ENCODE measurements at regions not wholly inside any gene's neighbourhood (a gene's known extent, or its start where the extent isn't known, plus 50 kb on each side); places are given as distances from the start of the nearest gene placed in this dataset.

DNA sequence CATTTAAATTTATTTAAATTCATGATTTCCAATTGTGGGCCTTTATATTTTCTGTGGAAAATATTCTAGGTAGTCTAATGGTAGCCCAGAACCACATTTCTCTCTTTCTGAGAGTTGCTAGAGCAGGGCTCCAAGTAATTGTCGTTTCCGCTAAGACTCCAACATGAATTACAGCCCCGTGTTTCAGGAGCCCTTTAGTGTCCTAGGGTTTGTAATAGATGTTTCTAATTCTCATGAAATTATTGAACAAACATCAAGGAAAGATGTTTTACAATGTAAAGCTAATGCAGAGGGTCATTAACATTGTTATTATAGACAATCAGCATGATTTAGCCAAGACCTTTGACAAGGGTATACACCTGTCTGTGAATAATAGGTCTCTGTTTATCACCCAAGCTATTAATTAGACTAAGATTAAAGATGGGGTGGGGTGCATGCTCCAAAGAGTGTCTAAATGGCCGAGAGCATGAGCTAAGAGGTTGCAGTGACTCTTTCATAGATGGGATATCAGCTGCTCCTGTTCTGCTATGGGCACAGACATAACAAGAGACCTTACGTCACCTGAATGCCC lies 81.8 kb upstream of the NTM start:
- DNase-seq, result no peak
- no peaks in the 10 kb centered on the region for H3K9me3 ChIP-seq (ENCODE audit: control insufficient read depth, low read depth, low read length)
- H3K27ac ChIP-seq (ENCODE audit: low read length), result no peak overlapping the region
- H3K36me3 ChIP-seq (ENCODE audit: control insufficient read depth, insufficient read depth, low read length), result no peaks in the 10 kb centered on the region
- H3K4me1 ChIP-seq (ENCODE audit: control insufficient read depth, insufficient read depth, low read length), result no peaks in the 10 kb centered on the region
- no CpG with 5 or more reads among the region's 5 CpGs for WGBS (ENCODE audit: insufficient coverage, low lambda C conversion rate)
- no peaks in the 10 kb centered on the region for H3K27me3 ChIP-seq (ENCODE audit: control insufficient read depth, insufficient read depth, low read length)
- no peak overlapping the region for H3K4me3 ChIP-seq (ENCODE audit: low read length)

DNA sequence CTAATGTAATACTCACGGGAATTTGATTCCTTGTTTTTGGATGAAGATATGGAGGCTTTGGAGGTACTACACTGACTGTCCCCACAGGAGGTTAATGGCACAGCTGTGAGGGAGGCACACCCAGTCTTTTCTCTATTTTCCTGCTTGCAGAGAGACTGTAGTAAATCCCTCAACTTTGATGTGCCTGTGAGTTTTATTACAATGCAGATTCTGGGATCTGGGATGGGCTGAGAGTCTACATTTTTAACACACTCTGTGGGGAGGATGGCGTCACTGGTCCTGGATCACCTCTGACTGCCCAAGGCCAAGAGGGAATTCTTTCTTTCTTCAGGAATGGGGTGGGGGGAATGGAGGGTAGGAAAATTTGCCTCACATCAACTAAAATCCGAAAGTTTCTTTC lies 80.2 kb upstream of the NTM start:
- DNase-seq, result no peak
- Histone ChIP-seq H3K4me1 (ENCODE audit: control insufficient read depth, insufficient read depth, low read length) (no peaks in the 10 kb centered on the region), H3K27me3 (ENCODE audit: control insufficient read depth, insufficient read depth, low read length) (no peaks in the 10 kb centered on the region), H3K9me3 (ENCODE audit: control insufficient read depth, low read depth, low read length) (no peaks in the 10 kb centered on the region), H3K36me3 (ENCODE audit: control insufficient read depth, insufficient read depth, low read length) (no peaks in the 10 kb centered on the region), H3K4me3 (ENCODE audit: low read length) (no peak overlapping the region), H3K27ac (ENCODE audit: low read length) (no peak overlapping the region)
- no CpG with 5 or more reads among the region's 3 CpGs for WGBS (ENCODE audit: insufficient coverage, low lambda C conversion rate)

DNA sequence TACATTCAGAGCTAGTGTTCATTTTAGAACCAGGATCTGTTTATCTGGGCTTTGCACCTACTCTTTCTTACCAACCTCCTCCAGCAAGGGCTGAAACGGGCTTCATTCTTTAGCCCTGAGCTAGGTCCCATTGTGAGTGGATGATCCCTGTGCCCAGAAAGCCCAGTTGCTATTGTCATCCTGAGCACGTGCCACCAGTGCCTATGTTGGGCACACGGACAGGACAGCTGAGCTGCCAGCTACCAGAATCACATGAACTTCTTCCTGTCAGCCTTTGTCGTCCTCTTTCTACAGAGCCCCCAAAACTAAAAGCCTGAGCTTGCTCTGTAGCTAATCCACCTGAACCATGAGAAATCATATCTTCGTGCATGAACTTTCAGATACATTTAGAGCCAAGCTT lies 74.4 kb upstream of the NTM start:
- Histone ChIP-seq H3K4me3 (ENCODE audit: low read length) (no peak overlapping the region), H3K27me3 (ENCODE audit: control insufficient read depth, insufficient read depth, low read length) (no peaks in the 10 kb centered on the region), H3K9me3 (ENCODE audit: control insufficient read depth, low read depth, low read length) (no peaks in the 10 kb centered on the region), H3K4me1 (ENCODE audit: control insufficient read depth, insufficient read depth, low read length) (no peaks in the 10 kb centered on the region), H3K36me3 (ENCODE audit: control insufficient read depth, insufficient read depth, low read length) (no peaks in the 10 kb centered on the region), H3K27ac (ENCODE audit: low read length) (no peak overlapping the region)
- no peak for DNase-seq
- no CpG with 5 or more reads among the region's 5 CpGs for WGBS (ENCODE audit: insufficient coverage, low lambda C conversion rate)

- WGBS (ENCODE audit: insufficient coverage, low lambda C conversion rate), result 88% methylated on average over 1 of the region's 6 CpGs
- H3K9me3 ChIP-seq (ENCODE audit: control insufficient read depth, low read depth, low read length), result no peaks in the 10 kb centered on the region
- H3K27me3 ChIP-seq (ENCODE audit: control insufficient read depth, insufficient read depth, low read length), result no peaks in the 10 kb centered on the region
- H3K27ac ChIP-seq (ENCODE audit: low read length), result no peak overlapping the region
- DNase-seq, result no peak
- no peak overlapping the region for H3K4me3 ChIP-seq (ENCODE audit: low read length)
- no peaks in the 10 kb centered on the region for H3K4me1 ChIP-seq (ENCODE audit: control insufficient read depth, insufficient read depth, low read length)
- no peaks in the 10 kb centered on the region for H3K36me3 ChIP-seq (ENCODE audit: control insufficient read depth, insufficient read depth, low read length)
These were observed 73.0 kb upstream of the NTM start for GRCh38 chr11:131297441-131297840.

GRCh38 chr11:131299598-131300438 lies 70.6 kb upstream of the NTM start:
- no CpG with 5 or more reads among the region's 13 CpGs for WGBS (ENCODE audit: insufficient coverage, low lambda C conversion rate)

DNA sequence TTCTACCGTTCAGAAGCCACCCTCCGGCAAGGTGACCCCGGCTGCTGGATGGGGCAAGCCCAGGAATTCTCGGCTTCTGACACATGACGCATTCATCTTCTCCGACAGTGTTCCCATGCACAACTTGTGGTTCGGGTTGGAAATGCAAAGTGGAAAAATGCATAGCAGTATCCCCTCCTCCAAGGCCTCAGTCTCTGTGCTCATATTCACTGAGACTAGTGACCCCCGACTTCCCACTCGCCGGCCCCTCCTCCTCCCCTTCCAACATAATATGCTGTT lies 70.0 kb upstream of the NTM start:
- DNase-seq, result no peak
- WGBS (ENCODE audit: insufficient coverage, low lambda C conversion rate), result no CpG with 5 or more reads among the region's 10 CpGs

More at GRCh38 chr11:131299598-131300438, 70.6 kb upstream of the NTM start:
- Histone ChIP-seq H3K27me3 (ENCODE audit: control insufficient read depth, insufficient read depth, low read length) (no peaks in the 10 kb centered on the region), H3K27ac (ENCODE audit: low read length) (no peak overlapping the region), H3K36me3 (ENCODE audit: control insufficient read depth, insufficient read depth, low read length) (no peaks in the 10 kb centered on the region), H3K4me1 (ENCODE audit: control insufficient read depth, insufficient read depth, low read length) (no peaks in the 10 kb centered on the region), H3K4me3 (ENCODE audit: low read length) (no peak overlapping the region), H3K9me3 (ENCODE audit: control insufficient read depth, low read depth, low read length) (no peaks in the 10 kb centered on the region)
- no peak for DNase-seq

GRCh38 chr11:131301306-131301705 lies 69.1 kb upstream of the NTM start:
- no peak overlapping the region for H3K4me3 ChIP-seq (ENCODE audit: low read length)
- no peaks in the 10 kb centered on the region for H3K36me3 ChIP-seq (ENCODE audit: control insufficient read depth, insufficient read depth, low read length)
- WGBS (ENCODE audit: insufficient coverage, low lambda C conversion rate), result no CpG with 5 or more reads among the region's 5 CpGs
- no peaks in the 10 kb centered on the region for H3K27me3 ChIP-seq (ENCODE audit: control insufficient read depth, insufficient read depth, low read length)
- H3K9me3 ChIP-seq (ENCODE audit: control insufficient read depth, low read depth, low read length), result no peaks in the 10 kb centered on the region
- H3K4me1 ChIP-seq (ENCODE audit: control insufficient read depth, insufficient read depth, low read length), result no peaks in the 10 kb centered on the region
- H3K27ac ChIP-seq (ENCODE audit: low read length), result no peak overlapping the region
- no peak for DNase-seq

More for the DNA sequence above, 70.0 kb upstream of the NTM start:
- Histone ChIP-seq H3K27me3 (ENCODE audit: control insufficient read depth, insufficient read depth, low read length) (no peaks in the 10 kb centered on the region), H3K4me1 (ENCODE audit: control insufficient read depth, insufficient read depth, low read length) (no peaks in the 10 kb centered on the region), H3K27ac (ENCODE audit: low read length) (no peak overlapping the region), H3K36me3 (ENCODE audit: control insufficient read depth, insufficient read depth, low read length) (no peaks in the 10 kb centered on the region), H3K9me3 (ENCODE audit: control insufficient read depth, low read depth, low read length) (no peaks in the 10 kb centered on the region), H3K4me3 (ENCODE audit: low read length) (no peak overlapping the region)

DNA sequence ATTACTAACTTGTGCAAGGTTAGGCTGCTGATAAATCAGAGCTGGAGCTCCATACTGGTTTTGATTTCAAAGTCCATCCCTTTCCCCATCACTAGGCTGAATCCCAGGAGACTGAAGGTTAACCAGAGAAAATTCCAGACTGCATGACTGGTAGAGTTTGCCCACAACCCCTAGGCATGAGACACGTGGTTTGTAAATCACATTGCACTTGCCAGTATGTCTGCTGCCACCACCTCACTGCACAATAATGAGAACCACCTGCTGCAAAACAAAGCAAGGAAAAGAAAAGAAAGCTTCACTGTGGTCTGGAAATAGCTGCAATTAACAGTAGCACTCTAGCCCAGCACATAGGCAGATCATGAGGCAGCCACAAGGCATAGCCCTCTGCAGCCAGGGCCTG lies 67.6 kb upstream of the NTM start:
- H3K36me3 ChIP-seq (ENCODE audit: control insufficient read depth, insufficient read depth, low read length), result no peaks in the 10 kb centered on the region
- H3K4me1 ChIP-seq (ENCODE audit: control insufficient read depth, insufficient read depth, low read length), result no peaks in the 10 kb centered on the region
- H3K9me3 ChIP-seq (ENCODE audit: control insufficient read depth, low read depth, low read length), result no peaks in the 10 kb centered on the region
- H3K4me3 ChIP-seq (ENCODE audit: low read length), result no peak overlapping the region
- H3K27ac ChIP-seq (ENCODE audit: low read length), result no peak overlapping the region
- no peaks in the 10 kb centered on the region for H3K27me3 ChIP-seq (ENCODE audit: control insufficient read depth, insufficient read depth, low read length)
- no CpG with 5 or more reads among the region's 1 CpG for WGBS (ENCODE audit: insufficient coverage, low lambda C conversion rate)
- DNase-seq, result no peak

GRCh38 chr11:131303611-131304119 lies 66.8 kb upstream of the NTM start:
- H3K27me3 ChIP-seq (ENCODE audit: control insufficient read depth, insufficient read depth, low read length), result no peaks in the 10 kb centered on the region
- no peak overlapping the region for H3K4me3 ChIP-seq (ENCODE audit: low read length)
- H3K9me3 ChIP-seq (ENCODE audit: control insufficient read depth, low read depth, low read length), result no peaks in the 10 kb centered on the region
- no peak for DNase-seq
- H3K4me1 ChIP-seq (ENCODE audit: control insufficient read depth, insufficient read depth, low read length), result no peaks in the 10 kb centered on the region
- no peaks in the 10 kb centered on the region for H3K36me3 ChIP-seq (ENCODE audit: control insufficient read depth, insufficient read depth, low read length)
- no peak overlapping the region for H3K27ac ChIP-seq (ENCODE audit: low read length)
- 100% methylated on average over 1 of the region's 5 CpGs for WGBS (ENCODE audit: insufficient coverage, low lambda C conversion rate)

GRCh38 chr11:131305005-131305404 lies 65.4 kb upstream of the NTM start:
- Histone ChIP-seq H3K4me3 (ENCODE audit: low read length) (no peak overlapping the region), H3K9me3 (ENCODE audit: control insufficient read depth, low read depth, low read length) (no peaks in the 10 kb centered on the region), H3K36me3 (ENCODE audit: control insufficient read depth, insufficient read depth, low read length) (no peaks in the 10 kb centered on the region), H3K27me3 (ENCODE audit: control insufficient read depth, insufficient read depth, low read length) (no peaks in the 10 kb centered on the region), H3K4me1 (ENCODE audit: control insufficient read depth, insufficient read depth, low read length) (no peaks in the 10 kb centered on the region), H3K27ac (ENCODE audit: low read length) (no peak overlapping the region)
- no peak for DNase-seq
- WGBS (ENCODE audit: insufficient coverage, low lambda C conversion rate), result no CpG with 5 or more reads among the region's 3 CpGs

- no peaks in the 10 kb centered on the region for H3K36me3 ChIP-seq (ENCODE audit: control insufficient read depth, insufficient read depth, low read length)
- WGBS (ENCODE audit: insufficient coverage, low lambda C conversion rate), result no CpG with 5 or more reads among the region's 6 CpGs
These were observed 62.9 kb upstream of the NTM start for GRCh38 chr11:131307506-131307905.

More at GRCh38 chr11:131307506-131307905, 62.9 kb upstream of the NTM start:
- no peak for DNase-seq
- no peak overlapping the region for H3K27ac ChIP-seq (ENCODE audit: low read length)
- H3K4me3 ChIP-seq (ENCODE audit: low read length), result no peak overlapping the region
- no peaks in the 10 kb centered on the region for H3K27me3 ChIP-seq (ENCODE audit: control insufficient read depth, insufficient read depth, low read length)
- no peaks in the 10 kb centered on the region for H3K9me3 ChIP-seq (ENCODE audit: control insufficient read depth, low read depth, low read length)
- no peaks in the 10 kb centered on the region for H3K4me1 ChIP-seq (ENCODE audit: control insufficient read depth, insufficient read depth, low read length)
